ENCODE measurements at regions not wholly inside any gene's neighbourhood (a gene's known extent, or its start where the extent isn't known, plus 50 kb on each side); places are given as distances from the start of the nearest gene placed in this dataset.

- Histone ChIP-seq H3K4me3 (ENCODE audit: low read length) (no peak overlapping the region), H3K27me3 (ENCODE audit: control insufficient read depth, insufficient read depth, low read length, poor library complexity, severe bottlenecking) (no peaks in the 10 kb centered on the region), H3K9me3 (ENCODE audit: control insufficient read depth, low read length) (no peaks in the 10 kb centered on the region), H3K27ac (ENCODE audit: low read depth, low read length) (no peak overlapping the region), H3K4me1 (ENCODE audit: control insufficient read depth, insufficient read depth, low read length) (no peaks in the 10 kb centered on the region), H3K36me3 (ENCODE audit: control insufficient read depth, insufficient read depth, low read length) (no peaks in the 10 kb centered on the region), H3K9ac (ENCODE audit: extremely low read depth, low read length, poor library complexity, severe bottlenecking) (no peak overlapping the region)
- Mint-ChIP-seq H3K36me3 (ENCODE audit: low read depth) (no peaks in the 10 kb centered on the region), H3K4me3 (no peak overlapping the region), H3K4me1 (no peaks in the 10 kb centered on the region), H3K9me3 (peaks cover 2% of the 10 kb centered on the region), H3K27ac (no peak overlapping the region), H3K27me3 (ENCODE audit: insufficient read depth) (peaks cover 2% of the 10 kb centered on the region)
- no peak for DNase-seq
- 85 to 93% methylated on average over 5 to 7 of the region's 7 CpGs for WGBS, 2 experiments (ENCODE audit: insufficient coverage in 1 of 2, insufficient read length in 1 of 2)
- no peak for TF ChIP-seq CTCF (conservative IDR thresholded peaks at IDR 0.05)
These were observed 53.7 kb upstream of the DOCK1 start for GRCh38 chr10:126851414-126852108.

GRCh38 chr10:126854726-126855495 is 50.3 kb upstream of the DOCK1 start:
- DNase-seq: no peak
- H3K4me3 Mint-ChIP-seq: no peak overlapping the region
- no peak for TF ChIP-seq CTCF (conservative IDR thresholded peaks at IDR 0.05)

More at GRCh38 chr10:126854726-126855495, 50.3 kb upstream of the DOCK1 start:
- H3K4me3 ChIP-seq (ENCODE audit: low read length): no peak overlapping the region
- H3K36me3 ChIP-seq (ENCODE audit: control insufficient read depth, insufficient read depth, low read length): no peaks in the 10 kb centered on the region
- H3K27me3 Mint-ChIP-seq (ENCODE audit: insufficient read depth): peaks cover 2% of the 10 kb centered on the region
- H3K4me1 Mint-ChIP-seq: no peaks in the 10 kb centered on the region
- H3K9me3 Mint-ChIP-seq: peaks cover 9% of the 10 kb centered on the region
- H3K27ac Mint-ChIP-seq: no peak overlapping the region
- 89 to 97% methylated on average over 9 to 10 of the region's 10 CpGs for WGBS, 2 experiments (ENCODE audit: insufficient coverage in 1 of 2, insufficient read length in 1 of 2)
- H3K36me3 Mint-ChIP-seq (ENCODE audit: low read depth): no peaks in the 10 kb centered on the region
- H3K27ac ChIP-seq (ENCODE audit: low read depth, low read length): no peak overlapping the region
- no peaks in the 10 kb centered on the region for H3K4me1 ChIP-seq (ENCODE audit: control insufficient read depth, insufficient read depth, low read length)
- no peaks in the 10 kb centered on the region for H3K9me3 ChIP-seq (ENCODE audit: control insufficient read depth, low read length)
- no peaks in the 10 kb centered on the region for H3K27me3 ChIP-seq (ENCODE audit: control insufficient read depth, insufficient read depth, low read length, poor library complexity, severe bottlenecking)
- H3K9ac ChIP-seq (ENCODE audit: extremely low read depth, low read length, poor library complexity, severe bottlenecking): no peak overlapping the region

All from endodermal cell (in vitro differentiated cells).